Prostate gland (tissue), 2 donors: ENCODE measurements at regions not wholly inside any gene's neighbourhood (a gene's known extent, or its start where the extent isn't known, plus 50 kb on each side); places are given as distances from the start of the nearest gene placed in this dataset.

Experiments used
- CTCF ChIP-seq, 4 experiments: fragments of 200-600 bp in 2 of 4; fragments of 450-650 bp in 2 of 4; sonication (generic) in 2 of 4; IDR thresholded peaks; 1 replicate in 3 of 4; 2 replicates in 1 of 4; pipeline ENCODE4 v1.5.1; 2016 to 2019; ENCODE audit warnings: antibody characterized with exemption in 4 of 4, mild to moderate bottlenecking in 2 of 4, moderate library complexity in 2 of 4
- POLR2A ChIP-seq: fragments of 450-650 bp; IDR thresholded peaks from one replicate; pipeline ENCODE4 v1.6.1; 2016; ENCODE audit warnings: antibody characterized with exemption, mild to moderate bottlenecking
- POLR2AphosphoS5 ChIP-seq: sonication (generic); formaldehyde crosslinking; IDR thresholded peaks from one replicate; pipeline ENCODE4 v1.6.1; 2017; ENCODE audit warnings: antibody characterized with exemption

GRCh38 chrX:40854242-40854641 lies 118.9 kb upstream of the MED14 start:
- no peak for TF ChIP-seq CTCF (IDR thresholded peaks at IDR 0.05)
- TF ChIP-seq POLR2A, result no peak
- TF ChIP-seq POLR2AphosphoS5, result no peak
